Putamen (tissue), 1 donor: ENCODE measurements at regions not wholly inside any gene's neighbourhood (a gene's known extent, or its start where the extent isn't known, plus 50 kb on each side); places are given as distances from the start of the nearest gene placed in this dataset.
"Not testable (repeated sequence)": the region's sequence is repeated elsewhere in the genome, so short reads cannot be mapped to it uniquely, and the experiment has no call there.

Source experiments
- DNase-seq: peaks from one replicate; pipeline ENCODE4 v3.0.0-alpha.2; 2016; ENCODE audit warnings: low spot score

- DNase-seq, result no peak
Observed at GRCh38 chr5:172528440-172528839, 74.1 kb upstream of the SH3PXD2B start.

GRCh38 chr5:172527559-172527958 is 73.2 kb upstream of the SH3PXD2B start:
- DNase-seq, result no peak

- no peak for DNase-seq
Observed at GRCh38 chr5:172525996-172526360, 71.7 kb upstream of the SH3PXD2B start.

GRCh38 chr5:172525307-172525995 is 71.1 kb upstream of the SH3PXD2B start:
- DNase-seq, result no peak

GRCh38 chr5:172524573-172525021 is 70.3 kb upstream of the SH3PXD2B start:
- no peak for DNase-seq

- DNase-seq, result no peak
Observed at GRCh38 chr5:172523146-172523745, 68.9 kb upstream of the SH3PXD2B start.

GRCh38 chr5:172521338-172521932 is 67.1 kb upstream of the SH3PXD2B start:
- no peak for DNase-seq

- DNase-seq, result no peak
Observed at GRCh38 chr5:172511952-172512351, 57.6 kb upstream of the SH3PXD2B start.

GRCh38 chr5:172509405-172509781 is 55.1 kb upstream of the SH3PXD2B start:
- peak; percentile 35 for DNase-seq

- DNase-seq, result no peak
Observed at GRCh38 chr5:172508471-172509404, 54.4 kb upstream of the SH3PXD2B start.

GRCh38 chr5:172507485-172507884 is 53.2 kb upstream of the SH3PXD2B start:
- DNase-seq, result not testable (repeated sequence)

- DNase-seq, result no peak
Observed at GRCh38 chr5:172506921-172507320, 52.6 kb upstream of the SH3PXD2B start.

- DNase-seq, result no peak
Observed at GRCh38 chr5:172506251-172506650, 51.9 kb upstream of the SH3PXD2B start.

GRCh38 chr5:172505845-172506244 is 51.5 kb upstream of the SH3PXD2B start:
- no peak for DNase-seq

GRCh38 chr5:172505403-172505759 is 51.1 kb upstream of the SH3PXD2B start:
- DNase-seq, result no peak

GRCh38 chr5:172504701-172505402 is 50.5 kb upstream of the SH3PXD2B start:
- no peak for DNase-seq

GRCh38 chr5:172503925-172504700 is 49.8 kb upstream of the SH3PXD2B start:
- no peak for DNase-seq
